Body of pancreas (tissue), 4 donors: ENCODE measurements at regions not wholly inside any gene's neighbourhood (a gene's known extent, or its start where the extent isn't known, plus 50 kb on each side); places are given as distances from the start of the nearest gene placed in this dataset.

ENCODE experiments used
- ATAC-seq: fragments of 150-250 bp; one replicate; pipeline ENCODE4 v1.9.1; 2016
- DNase-seq, 4 donors: peaks; one replicate each; pipeline ENCODE4 v3.0.0-alpha.2; 2019
- H3K27ac ChIP-seq, 4 donors: fragments of 200-600 bp; sonication (generic); 1 replicate in 3 of 4; 2 replicates in 1 of 4; pipeline versions ENCODE4 v1.5.1 to v1.6.1; 2016 to 2019; ENCODE audit warnings: mild to moderate bottlenecking in 1 of 4, mixed read lengths in 1 of 4, moderate library complexity in 1 of 4
- H3K27me3 ChIP-seq, 2 donors: fragments of 200-600 bp; sonication (generic); one replicate each; pipeline ENCODE4 v1.6.0; 2016; ENCODE audit warnings: mild to moderate bottlenecking in 1 of 2
- H3K36me3 ChIP-seq, 2 donors: fragments of 200-600 bp; sonication (generic); replicated peaks in 1 of 2; 2 replicates each; pipeline ENCODE4 v1.5.1; 2016; ENCODE audit warnings: low read depth in 2 of 2; ENCODE audit not compliant: insufficient read depth in 1 of 2
- H3K4me1 ChIP-seq: fragments of 200-600 bp; sonication (generic); one replicate; pipeline ENCODE4 v1.6.0; 2016
- H3K4me3 ChIP-seq, 2 donors: fragments of 200-600 bp; sonication (generic); 1 replicate in 1 of 2; 2 replicates in 1 of 2; pipeline ENCODE4 v1.5.1; 2016 to 2019
- H3K9me3 ChIP-seq, 3 donors: fragments of 200-600 bp; sonication (generic); 1 replicate in 2 of 3; 2 replicates in 1 of 3; pipeline ENCODE4 v1.5.1; 2016
- POLR2A ChIP-seq, 3 donors: fragments of 450-650 bp; IDR thresholded peaks; one replicate each; pipeline ENCODE4 v1.6.1; 2016; ENCODE audit warnings: antibody characterized with exemption in 3 of 3, mild to moderate bottlenecking in 2 of 3
- WGBS, 2 donors: methylation state at CpG; one replicate each; pipeline ENCODE4 v1.1.5; 2017; 5-methylcytosine and 5-hydroxymethylcytosine counted together
- intact Hi-C: fragments of 100-400 bp; cut with DNase I; formaldehyde crosslinking; loops from one replicate; pipeline ENCODE4 v1.15.1; 2023
- TF ChIP-seq, protein P1 (sequence below), 7 experiments: fragments of 450-650 bp in 4 of 7; fragments of 200-600 bp in 3 of 7; sonication (generic) in 3 of 7; IDR thresholded peaks; one replicate each; pipeline ENCODE4 v1.5.1; 2016 to 2019; ENCODE audit warnings: antibody characterized with exemption in 7 of 7

DNA sequence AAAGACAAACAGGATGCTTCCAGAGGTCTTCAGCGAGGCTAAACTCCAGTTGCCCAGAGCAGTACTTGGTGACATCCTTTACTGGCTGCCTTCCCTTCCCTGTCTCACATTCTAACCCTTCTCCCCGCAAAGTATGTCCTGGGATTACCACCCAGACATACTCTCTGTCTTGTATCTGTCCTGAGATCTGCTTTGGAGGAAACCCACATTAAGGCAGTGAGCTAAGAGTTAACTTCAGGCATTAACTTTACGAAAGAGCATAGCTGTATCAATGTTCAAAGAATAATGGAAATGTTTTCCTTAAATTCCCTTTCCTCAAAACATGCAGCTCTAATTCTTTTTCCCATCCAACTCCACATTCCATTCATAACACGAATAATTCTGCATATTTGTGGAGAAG is 385.2 kb downstream of the NPIPA8 start:
- Histone ChIP-seq H3K4me3 (no peak overlapping the region), H3K27me3 (no peaks in the 10 kb centered on the region), H3K36me3 (no peaks in the 10 kb centered on the region), H3K4me1 (no peaks in the 10 kb centered on the region), H3K9me3 (no peaks in the 10 kb centered on the region), H3K27ac (no peak overlapping the region)
- DNase-seq = no peak
- no peak for ATAC-seq
- intact Hi-C loops = no loop called here
- TF ChIP-seq, protein P1, sequence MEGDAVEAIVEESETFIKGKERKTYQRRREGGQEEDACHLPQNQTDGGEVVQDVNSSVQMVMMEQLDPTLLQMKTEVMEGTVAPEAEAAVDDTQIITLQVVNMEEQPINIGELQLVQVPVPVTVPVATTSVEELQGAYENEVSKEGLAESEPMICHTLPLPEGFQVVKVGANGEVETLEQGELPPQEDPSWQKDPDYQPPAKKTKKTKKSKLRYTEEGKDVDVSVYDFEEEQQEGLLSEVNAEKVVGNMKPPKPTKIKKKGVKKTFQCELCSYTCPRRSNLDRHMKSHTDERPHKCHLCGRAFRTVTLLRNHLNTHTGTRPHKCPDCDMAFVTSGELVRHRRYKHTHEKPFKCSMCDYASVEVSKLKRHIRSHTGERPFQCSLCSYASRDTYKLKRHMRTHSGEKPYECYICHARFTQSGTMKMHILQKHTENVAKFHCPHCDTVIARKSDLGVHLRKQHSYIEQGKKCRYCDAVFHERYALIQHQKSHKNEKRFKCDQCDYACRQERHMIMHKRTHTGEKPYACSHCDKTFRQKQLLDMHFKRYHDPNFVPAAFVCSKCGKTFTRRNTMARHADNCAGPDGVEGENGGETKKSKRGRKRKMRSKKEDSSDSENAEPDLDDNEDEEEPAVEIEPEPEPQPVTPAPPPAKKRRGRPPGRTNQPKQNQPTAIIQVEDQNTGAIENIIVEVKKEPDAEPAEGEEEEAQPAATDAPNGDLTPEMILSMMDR (IDR thresholded peaks at IDR 0.05) = no peak
- TF ChIP-seq POLR2A (IDR thresholded peaks at IDR 0.05) = no peak
- 28 to 42% methylated on average over 4 of the region's 4 CpGs for WGBS, 2 donors

DNA sequence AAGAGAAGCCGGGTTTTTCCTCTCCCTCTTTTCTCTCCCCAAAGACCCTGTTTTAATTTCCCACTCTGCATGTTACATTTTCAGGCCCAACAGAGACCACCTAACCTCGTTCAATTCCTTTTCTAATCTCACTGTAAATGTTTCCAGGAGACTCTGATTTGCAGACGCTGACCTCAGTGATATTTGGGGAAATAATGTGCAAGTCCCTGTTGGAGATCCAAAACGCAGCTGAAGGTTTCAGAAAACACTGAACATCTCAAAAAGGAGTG is 386.6 kb downstream of the NPIPA8 start:
- Histone ChIP-seq H3K4me1 (no peaks in the 10 kb centered on the region), H3K4me3 (no peak overlapping the region), H3K27me3 (no peaks in the 10 kb centered on the region), H3K9me3 (no peaks in the 10 kb centered on the region), H3K27ac (no peak overlapping the region), H3K36me3 (no peaks in the 10 kb centered on the region)
- no peak for DNase-seq
- 12 to 17% methylated on average over 4 of the region's 4 CpGs for whole genome bisulfite sequencing, 2 donors
- TF ChIP-seq POLR2A (IDR thresholded peaks at IDR 0.05) = no peak
- TF ChIP-seq, protein P1 (IDR thresholded peaks at IDR 0.05) = no peak
- ATAC-seq = no peak
- intact Hi-C loops = no loop called here

DNA sequence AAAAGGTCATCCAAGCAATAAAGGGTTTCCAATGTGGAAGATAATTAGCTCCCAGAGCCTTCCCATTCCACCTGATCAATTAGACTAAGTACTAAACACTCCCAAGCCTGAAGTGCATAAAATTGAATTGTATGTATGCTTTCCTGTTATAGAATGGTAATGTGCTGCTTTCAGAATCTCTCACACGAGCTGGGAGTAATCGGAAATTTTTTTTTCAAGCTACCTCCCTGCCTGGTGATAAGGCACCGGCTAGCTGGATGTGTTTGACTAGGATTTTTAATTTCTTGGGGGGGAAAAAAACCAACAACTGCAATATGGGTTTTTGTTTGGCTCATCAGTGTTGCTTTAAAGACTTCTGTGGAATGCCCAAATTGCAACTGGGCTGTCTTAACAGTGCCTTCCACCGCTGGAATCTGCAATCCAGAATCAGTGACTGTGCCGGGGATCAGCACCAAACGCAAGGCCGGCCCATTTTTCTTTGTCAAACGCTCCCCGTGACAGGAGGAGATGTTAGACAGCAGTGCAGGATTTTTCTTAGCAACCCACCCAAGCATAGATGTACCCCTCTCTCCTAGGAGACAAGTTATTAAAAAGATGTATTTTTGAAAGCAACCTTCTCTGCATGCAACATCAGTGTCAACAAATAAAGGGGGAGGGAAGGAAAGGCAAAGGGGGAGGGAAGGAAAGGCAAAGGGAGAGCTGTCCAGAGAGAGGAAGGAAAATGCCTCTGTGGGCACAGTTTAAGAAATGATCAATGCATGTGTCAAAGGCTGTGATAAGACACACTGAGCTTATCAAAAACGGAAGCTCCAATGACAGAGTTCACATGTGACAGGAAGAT is 387.2 kb downstream of the NPIPA8 start:
- Histone ChIP-seq H3K27me3 (no peaks in the 10 kb centered on the region), H3K27ac (no peak overlapping the region), H3K4me1 (no peaks in the 10 kb centered on the region), H3K4me3 (no peak overlapping the region), H3K36me3 (no peaks in the 10 kb centered on the region), H3K9me3 (no peaks in the 10 kb centered on the region)
- TF ChIP-seq POLR2A (IDR thresholded peaks at IDR 0.05) = no peak
- TF ChIP-seq, protein P1 (IDR thresholded peaks at IDR 0.05) = no peak
- intact Hi-C loops = no loop called here
- WGBS, 2 donors = 7 to 9% methylated on average over 10 of the region's 10 CpGs
- no peak for ATAC-seq
- no peak for DNase-seq

DNA sequence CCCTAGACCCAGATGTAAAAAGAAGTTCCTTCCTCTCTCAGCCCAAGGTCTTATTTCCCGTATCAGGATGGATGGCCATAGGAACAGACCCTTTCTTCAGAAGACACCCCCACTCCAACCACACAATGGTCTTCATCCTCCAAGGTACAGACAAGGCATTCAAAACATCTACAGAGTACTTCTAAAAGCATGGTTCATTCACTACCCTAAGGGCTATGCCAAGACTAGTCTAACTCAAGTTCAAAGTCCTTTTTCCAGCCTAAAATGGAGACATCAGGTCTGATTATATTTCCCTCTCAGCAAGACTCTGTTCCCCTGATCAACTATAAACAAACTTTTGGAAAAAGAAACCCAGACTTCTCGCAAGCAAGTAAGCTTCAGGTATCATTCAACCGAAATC is 388.9 kb downstream of the NPIPA8 start:
- ATAC-seq = no peak
- Histone ChIP-seq H3K4me3 (no peak overlapping the region), H3K27me3 (no peaks in the 10 kb centered on the region), H3K36me3 (no peaks in the 10 kb centered on the region), H3K9me3 (no peaks in the 10 kb centered on the region), H3K27ac (no peak overlapping the region), H3K4me1 (no peaks in the 10 kb centered on the region)
- no peak for DNase-seq
- TF ChIP-seq POLR2A (IDR thresholded peaks at IDR 0.05) = no peak
- TF ChIP-seq, protein P1 (IDR thresholded peaks at IDR 0.05) = no peak
- WGBS, 2 donors = 88 to 92% methylated on average over 3 of the region's 3 CpGs
- intact Hi-C loops = no loop called here

DNA sequence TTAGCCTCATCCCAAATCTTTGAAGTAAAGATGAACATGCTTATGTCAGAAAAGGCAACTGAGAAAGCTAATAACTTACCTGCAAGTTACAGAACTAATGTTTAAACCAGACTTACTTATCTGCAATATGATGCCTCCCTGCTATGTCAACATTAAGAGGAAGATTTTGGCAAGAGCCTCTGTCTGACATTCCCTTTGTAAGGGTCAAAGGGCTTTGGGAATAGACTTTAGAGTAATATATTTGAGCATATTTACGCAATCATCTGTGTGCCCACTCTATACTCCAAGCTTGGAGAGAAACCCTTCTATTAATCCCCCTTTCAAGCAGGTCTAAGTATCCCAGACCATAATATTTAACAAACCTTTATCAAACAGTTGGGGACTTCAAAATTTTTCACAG is 389.4 kb downstream of the NPIPA8 start:
- H3K36me3 ChIP-seq = no peaks in the 10 kb centered on the region
- ATAC-seq = no peak
- no peaks in the 10 kb centered on the region for H3K9me3 ChIP-seq
- no peak for TF ChIP-seq POLR2A (IDR thresholded peaks at IDR 0.05)
- TF ChIP-seq, protein P1 (IDR thresholded peaks at IDR 0.05) = no peak
- DNase-seq = no peak
- H3K4me1 ChIP-seq = no peaks in the 10 kb centered on the region
- intact Hi-C loops = no loop called here
- WGBS, 2 donors = 73 to 74% methylated on average over 1 of the region's 1 CpG
- H3K27ac ChIP-seq = no peak overlapping the region
- no peak overlapping the region for H3K4me3 ChIP-seq
- no peaks in the 10 kb centered on the region for H3K27me3 ChIP-seq
